GM18867 (cell line): ENCODE measurements at regions not wholly inside any gene's neighbourhood (a gene's known extent, or its start where the extent isn't known, plus 50 kb on each side); places are given as distances from the start of the nearest gene placed in this dataset.
"Not testable (repeated sequence)": the region's sequence is repeated elsewhere in the genome, so short reads cannot be mapped to it uniquely, and the experiment has no call there.

Experiments
- ATAC-seq: cut with Tn5 transposase; IDR thresholded peaks from one replicate; pipeline ENCODE4 v1.9.1; 2021; ENCODE audit warnings: mild to moderate bottlenecking, moderate library complexity; ENCODE audit not compliant: unreplicated experiment

GRCh38 chr5:56402266-56403220 is 169.4 kb upstream of the ANKRD55 start:
- ATAC-seq: no peak

DNA sequence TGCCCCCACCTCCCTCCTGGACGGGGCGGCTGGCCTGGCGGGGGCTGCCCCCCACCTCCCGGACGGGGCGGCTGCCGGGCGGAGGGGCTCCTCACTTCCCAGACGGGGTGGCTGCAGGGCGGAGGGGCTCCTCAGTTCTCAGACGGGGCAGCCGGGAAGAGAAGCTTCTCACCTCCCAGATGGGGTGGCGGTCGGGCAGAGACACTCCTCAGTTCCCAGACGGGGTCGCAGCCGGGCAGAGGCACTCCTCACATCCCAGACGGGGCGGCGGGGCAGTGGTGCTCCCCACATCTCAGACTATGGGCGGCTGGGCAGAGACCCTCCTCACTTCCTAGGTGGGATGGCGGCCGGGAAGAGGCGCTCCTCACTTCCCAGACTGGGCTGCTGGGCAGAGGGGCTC is 164.7 kb upstream of the ANKRD55 start:
- ATAC-seq: not testable (repeated sequence)

DNA sequence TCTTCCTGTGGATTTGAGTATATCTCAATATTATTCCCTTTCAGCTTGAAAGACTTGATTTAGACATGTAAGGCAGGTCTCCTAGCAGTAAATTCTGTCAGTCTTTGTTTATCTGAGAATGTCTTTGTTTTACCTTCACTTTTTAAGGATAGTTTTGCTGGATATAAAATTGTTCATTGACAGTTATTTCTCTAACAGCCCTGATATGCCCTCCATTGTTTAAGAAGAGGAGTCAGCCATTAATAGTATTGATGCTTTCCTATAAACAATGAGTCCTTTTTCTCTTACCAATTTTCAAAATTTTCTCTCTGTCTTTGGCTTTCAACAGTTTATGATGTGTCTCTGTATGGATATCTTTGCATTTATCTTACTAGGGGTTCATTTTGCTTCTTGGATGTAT is 163.5 kb upstream of the ANKRD55 start:
- ATAC-seq: no peak

DNA sequence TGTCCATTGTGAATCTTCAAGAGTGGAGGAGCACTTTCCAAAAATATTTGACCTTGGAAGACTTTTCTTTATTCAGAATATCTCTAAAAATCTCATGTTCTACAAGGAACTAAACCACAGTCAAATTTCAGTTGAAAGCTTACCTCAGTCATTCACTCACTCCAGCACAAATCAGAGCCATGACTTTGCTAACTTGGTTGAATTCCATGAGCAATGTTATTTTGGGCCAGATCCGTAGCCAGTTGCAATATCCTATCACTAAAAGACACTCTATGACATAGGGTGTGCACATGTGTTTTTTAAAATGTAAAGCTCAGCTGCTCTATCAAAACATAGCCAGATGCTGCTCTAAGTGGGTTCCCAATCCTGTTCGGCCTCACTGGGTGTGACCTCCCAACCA is 156.1 kb upstream of the ANKRD55 start:
- ATAC-seq: no peak

DNA sequence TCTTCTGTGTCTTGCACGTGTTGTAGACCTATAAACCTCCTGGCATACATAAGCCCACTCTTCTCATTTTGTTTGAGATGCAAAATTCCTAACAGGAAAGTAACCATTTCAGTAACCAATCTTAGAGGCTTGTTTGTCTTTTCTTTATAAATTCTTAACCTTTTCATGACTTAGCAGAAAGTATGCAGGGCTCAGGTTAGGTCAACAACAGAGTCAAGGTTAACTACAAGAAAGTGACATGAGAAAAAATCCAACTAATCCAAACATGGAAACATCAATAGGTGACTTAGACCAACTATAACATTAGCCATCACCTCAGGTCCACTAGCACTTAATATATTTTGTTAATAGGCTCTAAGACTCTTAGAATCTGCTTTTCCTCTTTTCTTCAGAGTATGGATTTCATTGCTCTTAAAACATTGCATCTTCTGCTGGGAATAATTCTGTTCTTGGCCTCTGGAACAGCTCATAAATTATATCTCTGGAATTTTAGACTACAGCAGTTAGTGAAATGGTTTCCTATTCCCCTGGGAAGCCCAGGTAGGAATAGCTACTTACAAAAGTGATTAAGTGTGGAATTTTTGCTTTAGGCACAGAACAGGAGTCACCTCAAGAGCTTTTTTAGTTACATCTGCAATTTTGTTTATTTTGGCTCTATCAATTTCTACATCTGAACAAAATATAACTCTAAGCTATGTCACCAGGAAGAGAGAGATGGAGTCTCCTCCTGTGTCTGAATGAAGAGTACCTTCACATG is 155.3 kb upstream of the ANKRD55 start:
- ATAC-seq: no peak

GRCh38 chr5:56386046-56386445 is 152.9 kb upstream of the ANKRD55 start:
- ATAC-seq: no peak

DNA sequence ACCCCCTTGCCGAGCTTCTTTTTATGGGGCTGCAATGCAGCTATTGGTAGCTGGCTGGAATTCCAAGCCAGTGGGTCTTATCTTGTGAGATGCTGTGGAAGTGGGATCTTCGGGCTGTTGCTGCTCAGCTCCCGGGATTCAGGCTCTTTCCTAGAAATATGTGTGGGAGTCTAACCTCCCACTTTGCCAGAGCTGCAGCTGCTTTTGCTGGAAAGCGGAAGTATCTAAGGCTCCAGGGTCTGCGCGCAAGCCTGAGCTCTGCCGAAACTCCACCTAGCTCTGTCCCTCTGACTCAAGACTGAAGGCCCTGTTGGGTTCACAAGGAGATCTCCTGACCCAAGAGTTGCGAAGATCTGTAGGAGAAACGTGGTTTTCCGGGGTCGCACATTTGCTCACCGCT is 151.1 kb upstream of the ANKRD55 start:
- no peak for ATAC-seq

DNA sequence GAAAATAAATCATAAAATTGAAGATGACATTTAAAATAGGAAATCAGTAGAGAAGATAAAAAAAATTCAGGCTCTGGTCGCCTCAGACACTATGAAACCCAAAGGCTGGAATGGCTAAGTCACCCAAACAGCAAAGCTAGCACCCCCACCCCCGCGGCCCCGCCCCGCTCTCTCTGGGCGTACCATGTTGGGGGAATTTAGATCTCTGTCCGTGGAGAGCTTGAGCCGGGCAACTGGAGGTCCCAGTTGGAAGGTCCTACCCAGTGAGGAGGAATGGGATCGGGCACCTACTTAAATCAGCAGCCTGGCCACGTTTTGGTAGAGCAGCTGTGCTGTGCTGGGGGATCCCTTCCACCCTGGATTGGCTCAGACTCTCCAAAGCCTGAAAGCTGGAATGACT is 150.6 kb upstream of the ANKRD55 start:
- no peak for ATAC-seq

DNA sequence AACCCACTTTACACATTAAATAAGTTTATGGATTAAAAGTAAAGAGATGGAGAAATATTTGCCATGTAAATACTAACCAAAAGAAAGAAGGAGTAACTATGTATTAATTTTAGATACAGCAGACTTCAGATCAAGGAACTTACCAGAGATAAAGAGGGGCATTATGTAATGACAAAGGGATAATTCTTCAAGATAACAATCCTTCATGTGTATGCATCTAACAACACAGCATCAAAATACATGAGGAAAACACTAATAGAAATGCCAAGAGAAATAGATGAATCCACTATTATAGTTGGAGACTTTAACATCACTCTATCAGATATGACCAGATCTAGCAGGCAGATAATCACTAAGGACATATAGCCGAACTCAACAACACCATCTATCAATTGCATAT is 149.8 kb upstream of the ANKRD55 start:
- no peak for ATAC-seq

DNA sequence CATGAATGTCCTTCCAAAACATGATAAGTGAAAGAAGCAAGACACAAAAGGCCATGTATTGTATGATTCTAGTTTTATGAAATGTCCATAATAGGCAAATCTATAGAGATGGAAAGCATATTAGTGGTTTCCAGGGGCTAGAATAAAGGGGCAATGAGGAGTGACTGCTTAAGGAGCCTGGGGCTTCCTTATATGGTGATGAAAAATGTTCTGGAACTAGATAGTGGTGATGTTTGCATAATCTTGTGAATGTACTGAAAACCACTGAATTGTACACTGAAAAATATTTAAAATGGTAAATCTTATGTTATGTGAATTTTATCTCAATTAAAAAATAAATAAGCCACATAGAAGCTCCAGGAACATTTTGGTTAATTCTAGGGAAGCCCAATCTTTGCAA is 144.4 kb upstream of the ANKRD55 start:
- ATAC-seq: no peak

- no peak for ATAC-seq
Measured at GRCh38 chr5:56376128-56376527, 143.0 kb upstream of the ANKRD55 start.

- ATAC-seq: no peak
Measured at GRCh38 chr5:56375011-56375410, 141.9 kb upstream of the ANKRD55 start.

GRCh38 chr5:56372491-56372890 is 139.4 kb upstream of the ANKRD55 start:
- ATAC-seq: not testable (repeated sequence)

DNA sequence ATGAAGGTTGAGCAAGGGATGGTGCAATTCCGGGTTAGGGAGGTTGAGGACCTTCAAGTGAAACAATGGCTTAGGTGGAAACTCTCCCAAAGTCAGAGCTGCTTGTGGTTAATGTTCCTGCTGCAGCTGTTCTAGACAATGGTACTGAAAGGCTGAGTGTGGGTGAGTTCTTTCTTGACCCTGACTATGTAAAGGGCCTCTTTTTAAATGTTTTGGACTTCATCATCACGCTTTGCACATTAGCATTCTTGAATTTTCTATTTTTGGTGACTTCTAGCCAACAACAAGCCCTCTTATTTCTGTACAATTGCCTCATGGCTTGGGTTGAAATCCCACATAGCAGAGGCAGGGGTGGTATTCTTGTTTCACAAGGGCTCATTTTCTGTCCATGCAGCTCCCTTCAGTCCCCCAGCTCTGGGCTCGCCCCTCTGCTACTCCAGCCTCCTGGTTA is 136.3 kb upstream of the ANKRD55 start:
- ATAC-seq: no peak

GRCh38 chr5:56367748-56368147 is 134.6 kb upstream of the ANKRD55 start:
- ATAC-seq: no peak

DNA sequence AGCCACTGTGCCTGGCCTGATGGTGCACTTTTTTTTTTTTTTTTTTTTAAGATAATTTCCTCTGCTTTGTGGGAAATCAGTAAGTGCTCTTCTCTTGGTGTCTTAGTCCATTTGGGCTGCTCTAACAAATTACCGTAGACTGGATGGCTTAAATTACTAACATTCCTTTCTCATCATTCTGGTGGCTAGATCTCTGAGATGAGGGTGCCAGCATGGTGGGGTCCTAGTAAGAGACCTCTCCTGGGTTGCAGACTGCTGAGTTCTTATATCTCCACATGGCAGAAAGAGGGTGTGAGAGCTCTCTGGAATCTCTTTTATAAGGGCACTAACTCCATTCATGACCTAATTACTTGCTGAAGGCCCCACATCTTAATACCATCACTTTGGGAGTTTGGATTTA is 133.9 kb upstream of the ANKRD55 start:
- no peak for ATAC-seq

- no peak for ATAC-seq
Measured at GRCh38 chr5:56361398-56361797, 128.3 kb upstream of the ANKRD55 start.

DNA sequence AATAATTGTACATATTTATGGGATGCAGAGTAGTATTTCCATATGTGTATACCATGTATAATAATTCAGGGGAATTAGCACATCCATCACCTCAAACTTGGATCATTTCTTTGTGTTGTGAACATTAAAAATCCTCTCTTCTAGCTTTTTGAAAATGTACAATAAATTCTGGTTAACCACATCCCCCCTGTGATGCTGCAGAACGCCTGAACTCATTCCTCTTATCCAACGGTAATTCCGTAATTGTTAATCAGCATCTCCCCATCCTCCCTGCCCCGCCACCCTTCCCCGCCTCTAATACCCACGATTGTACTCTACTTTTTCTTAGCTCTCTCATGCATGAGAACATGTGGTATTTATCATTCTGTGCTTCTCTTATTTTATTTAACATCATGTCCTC is 127.7 kb upstream of the ANKRD55 start:
- no peak for ATAC-seq

GRCh38 chr5:56359809-56360685 is 126.9 kb upstream of the ANKRD55 start:
- no peak for ATAC-seq

DNA sequence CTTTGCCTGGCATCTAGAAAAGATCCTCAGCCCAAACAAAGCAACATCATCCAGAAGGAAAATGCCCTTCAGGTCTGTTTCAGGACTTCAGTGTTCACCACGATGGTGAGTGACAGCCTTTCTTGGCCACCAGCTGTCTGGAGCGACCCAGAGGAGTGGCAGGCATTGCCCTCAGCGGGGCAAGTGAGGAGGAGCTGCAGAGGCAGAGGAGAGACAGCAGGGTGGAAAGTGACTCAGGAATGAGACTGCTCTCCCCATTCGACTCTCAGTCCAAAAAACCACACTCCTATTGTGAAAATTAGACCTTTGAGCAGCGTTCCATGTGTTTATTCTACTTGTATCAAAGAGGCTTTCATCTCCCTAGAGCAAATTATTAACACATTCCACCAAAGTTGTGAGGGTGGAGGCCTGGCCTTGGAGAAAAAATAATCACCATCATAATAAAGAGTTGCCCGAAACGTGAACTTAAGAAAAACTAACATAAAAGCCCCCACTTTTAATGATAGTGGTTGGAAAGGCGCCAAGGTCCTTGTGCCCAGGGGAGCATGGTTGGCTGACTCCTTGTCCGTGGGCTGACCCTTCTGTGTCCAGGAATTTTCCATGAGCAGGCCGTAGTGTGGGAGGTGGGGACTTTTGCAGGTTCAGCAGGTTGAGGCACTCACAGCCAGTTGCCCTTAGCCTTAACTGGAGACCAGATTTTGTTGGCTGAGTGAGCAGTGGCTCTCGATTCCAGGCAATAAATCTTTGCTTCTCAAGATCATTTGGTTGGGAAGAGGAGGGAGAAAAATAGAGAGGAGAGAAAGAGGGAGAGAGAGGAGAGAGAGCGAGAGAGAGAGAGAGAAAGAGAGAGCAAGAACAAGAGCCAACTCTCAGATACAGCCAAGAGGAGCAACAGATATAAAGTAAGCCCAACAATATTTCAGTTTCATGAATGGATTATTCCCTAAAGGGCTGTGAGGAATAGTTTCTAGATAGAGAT is 125.9 kb upstream of the ANKRD55 start:
- ATAC-seq: no peak
